ENCODE measurements at regions not wholly inside any gene's neighbourhood (a gene's known extent, or its start where the extent isn't known, plus 50 kb on each side); places are given as distances from the start of the nearest gene placed in this dataset.

GRCh38 chr5:101012880-101013279 lies 109.8 kb upstream of the ST8SIA4 start:
- no peak for TF ChIP-seq CTCF (IDR thresholded peaks at IDR 0.05)
- no peak for TF ChIP-seq EP300 (IDR thresholded peaks at IDR 0.05)
- TF ChIP-seq POLR2A (IDR thresholded peaks at IDR 0.05): no peak

All from suprapubic skin (tissue), 3 donors.